Umbilical cord (tissue), 1 donor: ENCODE measurements at regions not wholly inside any gene's neighbourhood (a gene's known extent, or its start where the extent isn't known, plus 50 kb on each side); places are given as distances from the start of the nearest gene placed in this dataset.
"Not testable (repeated sequence)": the region's sequence is repeated elsewhere in the genome, so short reads cannot be mapped to it uniquely, and the experiment has no call there.

Experiments used
- DNase-seq: peaks from one replicate; pipeline ENCODE4 v3.0.0-alpha.2; 2015; ENCODE audit warnings: low spot score

- DNase-seq, result no peak
Measured at GRCh38 chr5:127216143-127216542, 74.5 kb upstream of the MEGF10 start.

DNA sequence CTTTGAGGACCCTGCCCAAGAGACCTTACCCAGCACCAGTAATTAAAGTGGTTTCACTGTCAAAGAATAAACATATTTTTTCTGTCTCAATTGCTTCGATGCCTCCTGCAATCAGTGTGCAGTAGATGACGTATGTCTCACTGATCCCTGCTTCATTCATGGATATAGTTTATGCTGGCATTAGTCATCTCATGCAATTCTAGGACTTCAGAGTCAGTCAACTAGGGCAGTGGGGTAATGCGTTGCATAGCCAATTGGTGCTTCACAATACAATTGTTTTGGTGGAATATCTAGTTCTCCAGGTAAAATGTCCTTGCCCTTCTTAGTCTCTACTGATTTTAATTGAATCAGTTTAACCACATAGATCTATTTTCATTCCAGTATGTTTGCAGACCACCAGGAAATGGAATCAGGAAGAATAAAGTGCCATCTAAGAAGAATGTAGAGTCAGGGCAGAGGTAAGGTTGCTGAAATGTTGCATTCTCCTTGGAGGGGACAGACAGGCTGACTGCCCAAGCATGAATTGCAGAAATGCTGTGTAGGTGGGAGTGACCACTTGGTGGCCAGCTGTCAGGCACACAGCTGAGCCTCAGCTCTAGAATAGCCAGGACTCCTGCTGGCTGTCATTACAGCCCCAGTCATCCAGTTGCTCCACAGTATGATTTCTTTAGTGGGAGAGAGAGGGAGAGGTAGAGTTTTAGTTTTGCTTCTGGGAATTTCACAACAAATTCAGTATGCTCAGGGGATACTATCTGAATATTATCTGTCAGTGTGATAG lies 73.5 kb upstream of the MEGF10 start:
- DNase-seq, result no peak

GRCh38 chr5:127221936-127222335 lies 68.7 kb upstream of the MEGF10 start:
- DNase-seq, result not testable (repeated sequence)

GRCh38 chr5:127222571-127223156 lies 67.9 kb upstream of the MEGF10 start:
- DNase-seq, result not testable (repeated sequence)

GRCh38 chr5:127223256-127223974 lies 67.2 kb upstream of the MEGF10 start:
- DNase-seq, result no peak

DNA sequence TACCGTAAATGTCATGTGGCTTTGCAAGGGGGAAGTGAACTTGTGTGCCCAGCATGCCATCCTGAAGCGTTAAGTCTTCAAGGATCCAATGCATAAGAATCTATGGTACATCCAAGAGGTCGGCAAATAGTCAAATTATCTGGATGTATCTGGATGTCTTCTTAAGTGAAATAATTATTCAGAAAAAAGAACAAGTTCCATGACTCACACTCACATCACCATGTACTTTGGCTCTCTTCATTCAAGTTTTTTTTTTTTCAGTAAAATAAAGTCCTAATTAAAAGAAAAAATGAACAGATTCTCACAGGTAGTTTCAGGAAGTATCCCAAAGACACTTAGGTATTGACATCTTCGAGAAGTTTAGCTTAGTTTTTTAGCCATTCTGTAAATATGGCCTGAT lies 62.7 kb upstream of the MEGF10 start:
- DNase-seq, result no peak

DNA sequence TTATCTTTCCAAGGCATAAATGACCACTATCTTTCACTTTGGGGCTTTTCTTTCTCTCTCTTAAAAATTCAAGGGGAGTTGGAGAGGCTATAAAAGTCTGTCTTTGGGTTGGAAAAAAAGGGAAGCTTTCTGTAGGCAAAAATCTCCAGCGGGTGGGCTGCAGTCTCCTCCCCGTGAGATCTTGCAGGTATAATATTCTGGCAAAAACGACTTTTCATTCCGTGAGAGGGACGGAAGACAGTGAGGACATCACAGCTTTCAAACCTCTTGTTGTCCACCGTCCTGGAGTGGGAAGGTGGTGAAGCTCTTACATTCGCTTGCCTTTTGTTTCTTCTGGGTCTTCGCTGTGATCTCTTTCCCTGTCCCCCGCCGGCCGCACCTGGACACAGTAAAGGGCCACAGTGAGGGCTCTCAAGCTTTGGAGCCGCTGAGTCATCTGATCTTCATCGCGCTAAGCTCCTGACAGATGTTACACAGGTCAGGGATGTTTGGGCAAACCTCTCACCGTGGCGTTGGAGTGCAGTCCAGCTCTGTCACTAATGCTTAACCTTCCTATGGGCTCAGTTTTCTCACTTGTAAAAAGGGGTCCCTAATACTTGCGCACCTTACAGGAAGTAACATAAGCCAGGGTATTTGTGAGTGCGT lies 61.9 kb upstream of the MEGF10 start:
- DNase-seq, result no peak

- peak; percentile 50 for DNase-seq
Measured at GRCh38 chr5:127229185-127229889, 61.3 kb upstream of the MEGF10 start.

GRCh38 chr5:127231118-127231517 lies 59.5 kb upstream of the MEGF10 start:
- no peak for DNase-seq

DNA sequence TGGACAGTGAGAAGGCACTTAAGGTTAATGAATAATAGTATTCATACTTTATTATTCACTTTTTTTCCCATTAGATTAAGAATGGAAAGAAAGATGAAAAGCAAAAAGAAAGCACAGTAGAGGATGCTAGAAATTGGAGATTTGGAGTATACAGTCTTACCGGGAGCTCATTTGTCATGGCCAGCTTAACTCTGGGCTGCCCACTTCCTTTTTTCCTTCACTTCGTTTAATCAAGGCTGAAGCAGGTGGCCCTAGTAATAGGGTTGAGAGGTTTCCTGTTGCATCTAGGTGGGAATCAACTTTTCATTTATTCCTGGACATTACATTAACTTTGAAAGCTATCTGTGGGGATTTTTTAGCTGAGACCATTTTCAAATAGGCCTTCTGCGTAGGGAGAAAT lies 57.0 kb upstream of the MEGF10 start:
- DNase-seq, result no peak

- no peak for DNase-seq
Measured at GRCh38 chr5:127235136-127235535, 55.5 kb upstream of the MEGF10 start.

DNA sequence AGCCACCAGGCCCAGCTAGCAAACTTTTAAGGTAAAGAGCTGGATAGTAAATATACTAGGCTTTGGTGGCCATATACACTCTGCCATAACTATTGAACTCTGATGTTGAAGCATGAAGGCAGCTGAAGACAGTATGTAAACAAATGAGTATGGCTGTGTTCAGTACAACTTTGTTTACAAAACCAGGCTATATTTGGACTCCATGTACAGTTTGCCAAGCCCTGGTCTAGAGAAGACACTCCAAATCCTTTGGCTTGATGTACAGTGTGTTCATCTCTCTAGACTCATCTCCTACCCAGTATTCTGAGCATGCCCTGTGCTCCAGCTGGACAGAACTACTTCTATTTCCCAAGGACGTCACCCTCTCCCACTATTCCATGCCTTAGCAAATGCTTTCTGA lies 54.3 kb upstream of the MEGF10 start:
- no peak for DNase-seq
